Trophoblast cell (in vitro differentiated cells and primary cell): ENCODE measurements at regions not wholly inside any gene's neighbourhood (a gene's known extent, or its start where the extent isn't known, plus 50 kb on each side); places are given as distances from the start of the nearest gene placed in this dataset.

Source experiments
- DNase-seq, 2 donors: peaks; one replicate each; pipeline ENCODE4 v3.0.0-alpha.2; 2016
- H2AFZ ChIP-seq: 2 replicates; pipeline ENCODE4 v1.6.1; 2013; ENCODE audit warnings: low read length, moderate library complexity, mild to moderate bottlenecking; ENCODE audit not compliant: insufficient read depth, poor library complexity
- H2AK5ac ChIP-seq: 2 replicates; pipeline ENCODE4 v1.6.1; 2013; ENCODE audit warnings: mild to moderate bottlenecking, low read length
- H2BK120ac ChIP-seq: 2 replicates; pipeline ENCODE4 v1.6.1; 2013; ENCODE audit warnings: low read length, mild to moderate bottlenecking, moderate library complexity; ENCODE audit not compliant: insufficient read depth, poor library complexity
- H2BK12ac ChIP-seq: 2 replicates; pipeline ENCODE4 v1.6.1; 2013; ENCODE audit warnings: mild to moderate bottlenecking, low read length, moderate library complexity
- H2BK5ac ChIP-seq: 2 replicates; pipeline ENCODE4 v1.6.1; 2013; ENCODE audit warnings: low read length, low read depth, moderate library complexity, mild to moderate bottlenecking; ENCODE audit not compliant: poor library complexity
- H3K14ac ChIP-seq: 2 replicates; pipeline ENCODE4 v1.6.1; 2013; ENCODE audit warnings: mild to moderate bottlenecking, low read length
- H3K18ac ChIP-seq: 2 replicates; pipeline ENCODE4 v1.6.1; 2013; ENCODE audit warnings: mild to moderate bottlenecking, low read length
- H3K23ac ChIP-seq: 2 replicates; pipeline ENCODE4 v1.6.1; 2013; ENCODE audit warnings: low read length
- H3K27ac ChIP-seq: 2 replicates; pipeline ENCODE4 v1.5.1; 2013; ENCODE audit warnings: low read depth, mild to moderate bottlenecking, inconsistent platforms, low read length, moderate library complexity
- H3K27me3 ChIP-seq: 2 replicates; pipeline ENCODE4 v1.6.1; 2013; ENCODE audit warnings: inconsistent platforms, mild to moderate bottlenecking, low read length, moderate library complexity; ENCODE audit not compliant: insufficient read depth
- H3K36me3 ChIP-seq, 2 experiments: 1 replicate in 1 of 2; 2 replicates in 1 of 2; pipeline ENCODE4 v1.6.1; 2013; ENCODE audit warnings: low read length in 2 of 2, mild to moderate bottlenecking in 2 of 2, moderate library complexity in 1 of 2; ENCODE audit not compliant: insufficient read depth in 2 of 2, control insufficient read depth in 1 of 2
- H3K4ac ChIP-seq: 2 replicates; pipeline ENCODE4 v1.6.1; 2013; ENCODE audit warnings: low read depth, mild to moderate bottlenecking, low read length, moderate library complexity
- H3K4me1 ChIP-seq, 2 experiments: 1 replicate in 1 of 2; 2 replicates in 1 of 2; pipeline ENCODE4 v1.6.1; 2013; ENCODE audit warnings: low read length in 2 of 2, mild to moderate bottlenecking in 2 of 2, moderate library complexity in 1 of 2; ENCODE audit not compliant: insufficient read depth in 2 of 2, control insufficient read depth in 1 of 2
- H3K4me2 ChIP-seq: 2 replicates; pipeline ENCODE4 v1.6.1; 2013; ENCODE audit warnings: inconsistent platforms, mild to moderate bottlenecking, low read length, moderate library complexity
- H3K4me3 ChIP-seq: 2 replicates; pipeline ENCODE4 v1.5.1; 2013; ENCODE audit warnings: mild to moderate bottlenecking, low read depth, low read length, inconsistent platforms
- H3K79me1 ChIP-seq: one replicate; pipeline ENCODE4 v1.6.1; 2013; ENCODE audit warnings: low read length
- H3K79me2 ChIP-seq: 2 replicates; pipeline ENCODE4 v1.6.1; 2013; ENCODE audit warnings: low read length, mild to moderate bottlenecking; ENCODE audit not compliant: control insufficient read depth, insufficient read depth, poor library complexity
- H3K9ac ChIP-seq: 2 replicates; pipeline ENCODE4 v1.6.1; 2013; ENCODE audit warnings: mild to moderate bottlenecking, low read length
- H3K9me3 ChIP-seq: 2 replicates; pipeline ENCODE4 v1.6.1; 2013; ENCODE audit warnings: low read depth, mild to moderate bottlenecking, control low read depth, inconsistent platforms, low read length; ENCODE audit not compliant: insufficient read depth
- H4K12ac ChIP-seq: 2 replicates; pipeline ENCODE4 v1.6.1; 2013; ENCODE audit warnings: low read depth, mild to moderate bottlenecking, low read length, moderate library complexity
- H4K8ac ChIP-seq: 2 replicates; pipeline ENCODE4 v1.6.1; 2013; ENCODE audit warnings: low read depth, mild to moderate bottlenecking, low read length, moderate library complexity
- H4K91ac ChIP-seq: one replicate; pipeline ENCODE4 v1.6.1; 2013; ENCODE audit warnings: low read depth, mild to moderate bottlenecking, low read length, moderate library complexity
- WGBS: extraction: QIAGEN DNeasy Blood & Tissue Kit; methylation state at CpG from one replicate; pipeline ENCODE4 v1.1.7; 2013; ENCODE audit warnings: missing lambda C conversion rate; ENCODE audit not compliant: insufficient read length, insufficient coverage; ENCODE audit errors: extremely low coverage; 5-methylcytosine and 5-hydroxymethylcytosine counted together

DNA sequence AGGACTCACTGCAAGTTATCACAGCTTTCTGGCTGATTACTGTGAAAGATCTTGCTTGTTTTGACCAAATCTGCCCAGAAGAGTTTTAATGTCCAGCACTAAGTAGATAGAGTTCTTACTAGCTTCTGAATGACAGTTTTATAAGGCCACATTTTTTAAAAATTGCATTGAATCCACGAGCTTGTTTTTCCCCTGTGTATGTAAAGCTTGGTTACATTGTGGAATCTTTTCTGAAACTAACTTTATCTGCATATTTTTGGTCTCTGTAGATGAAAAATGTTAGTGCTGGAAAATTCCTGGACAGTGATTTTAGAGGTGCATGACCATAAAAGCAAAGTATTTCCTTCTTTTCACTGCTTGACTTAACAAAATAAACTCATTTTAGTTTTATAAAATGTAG is 650.3 kb upstream of the FAM241A start:
- no peak overlapping the region for H3K4me3 ChIP-seq
- H4K8ac ChIP-seq, result no peak overlapping the region
- no peak overlapping the region for H3K9ac ChIP-seq
- no peaks in the 10 kb centered on the region for H3K36me3 ChIP-seq
- no peak overlapping the region for H2BK5ac ChIP-seq
- H2BK12ac ChIP-seq, result no peak overlapping the region
- no peak overlapping the region for H3K18ac ChIP-seq
- H2AFZ ChIP-seq, result no peak overlapping the region
- no peak overlapping the region for H3K27ac ChIP-seq
- no peak overlapping the region for H2BK120ac ChIP-seq
- H3K79me1 ChIP-seq, result no peaks in the 10 kb centered on the region
- H3K4me2 ChIP-seq, result no peak overlapping the region
- H4K12ac ChIP-seq, result no peak overlapping the region
- H3K79me2 ChIP-seq, result no peaks in the 10 kb centered on the region
- H3K23ac ChIP-seq, result no peak overlapping the region
- no peaks in the 10 kb centered on the region for H3K4me1 ChIP-seq
- no peak for DNase-seq
- no peaks in the 10 kb centered on the region for H3K27me3 ChIP-seq
- no CpG with 5 or more reads among the region's 1 CpG for WGBS
- H2AK5ac ChIP-seq, result no peak overlapping the region
- no peaks in the 10 kb centered on the region for H3K9me3 ChIP-seq
- no peak overlapping the region for H3K4ac ChIP-seq
- no peak overlapping the region for H3K14ac ChIP-seq
- no peak overlapping the region for H4K91ac ChIP-seq

DNA sequence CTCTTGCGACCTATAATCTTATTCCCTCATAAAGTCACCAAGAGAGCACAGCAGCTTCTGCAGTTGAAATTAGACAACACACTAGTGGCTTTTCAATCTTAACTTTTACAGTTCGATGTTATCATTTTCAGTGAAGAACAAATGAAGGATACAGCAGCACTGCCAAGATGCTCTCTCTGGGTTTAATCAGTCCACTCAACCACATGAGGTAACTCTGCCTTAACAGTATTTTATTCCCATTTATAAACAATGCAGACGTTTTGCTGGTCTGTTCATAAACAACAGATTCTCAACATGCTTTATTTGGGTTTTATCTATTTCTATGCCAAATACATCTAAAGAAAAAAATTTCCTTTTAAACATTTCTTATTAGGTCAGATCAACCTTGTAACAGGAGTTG is 646.0 kb upstream of the FAM241A start:
- H2BK5ac ChIP-seq, result no peak overlapping the region
- no peak overlapping the region for H2BK120ac ChIP-seq
- no peak overlapping the region for H4K8ac ChIP-seq
- H3K23ac ChIP-seq, result no peak overlapping the region
- H3K14ac ChIP-seq, result no peak overlapping the region
- no peaks in the 10 kb centered on the region for H3K27me3 ChIP-seq
- H3K4me3 ChIP-seq, result no peak overlapping the region
- H3K9me3 ChIP-seq, result no peaks in the 10 kb centered on the region
- H3K4me1 ChIP-seq, result no peaks in the 10 kb centered on the region
- H3K79me1 ChIP-seq, result no peaks in the 10 kb centered on the region
- H3K79me2 ChIP-seq, result no peaks in the 10 kb centered on the region
- no peak for DNase-seq
- no peak overlapping the region for H3K9ac ChIP-seq
- no peak overlapping the region for H3K27ac ChIP-seq
- H3K4ac ChIP-seq, result no peak overlapping the region
- WGBS, result no CpG with 5 or more reads among the region's 3 CpGs
- H4K12ac ChIP-seq, result no peak overlapping the region
- no peak overlapping the region for H3K18ac ChIP-seq
- no peak overlapping the region for H2AK5ac ChIP-seq
- no peak overlapping the region for H2BK12ac ChIP-seq
- no peak overlapping the region for H3K4me2 ChIP-seq
- no peaks in the 10 kb centered on the region for H3K36me3 ChIP-seq
- no peak overlapping the region for H2AFZ ChIP-seq
- no peak overlapping the region for H4K91ac ChIP-seq

DNA sequence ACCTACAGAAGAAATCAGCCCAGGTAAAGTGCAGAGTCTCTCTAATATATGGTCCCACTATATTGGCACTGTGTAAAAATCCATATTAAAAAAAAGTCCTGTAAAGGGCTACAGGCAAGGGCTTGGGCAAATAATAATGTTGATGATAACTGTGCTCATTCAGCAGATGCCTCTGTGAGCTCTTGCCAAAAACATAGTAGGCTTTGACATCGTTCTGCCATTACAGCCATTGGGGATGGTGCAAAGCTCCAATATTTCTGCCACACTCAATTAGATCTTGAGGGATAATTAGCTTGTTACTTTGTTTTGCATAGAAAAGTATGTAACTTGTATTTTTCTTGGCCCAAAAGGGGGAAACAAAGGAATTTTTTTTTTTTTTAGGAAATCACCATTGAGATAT is 645.5 kb upstream of the FAM241A start:
- H3K27ac ChIP-seq, result no peak overlapping the region
- no peak overlapping the region for H4K8ac ChIP-seq
- DNase-seq, result no peak
- H3K4me1 ChIP-seq, result no peaks in the 10 kb centered on the region
- H2BK12ac ChIP-seq, result no peak overlapping the region
- no CpG with 5 or more reads among the region's 1 CpG for WGBS
- no peak overlapping the region for H2AK5ac ChIP-seq
- no peak overlapping the region for H2AFZ ChIP-seq
- no peak overlapping the region for H4K12ac ChIP-seq
- H2BK5ac ChIP-seq, result no peak overlapping the region
- no peak overlapping the region for H3K4ac ChIP-seq
- no peak overlapping the region for H3K4me3 ChIP-seq
- no peak overlapping the region for H3K18ac ChIP-seq
- no peak overlapping the region for H2BK120ac ChIP-seq
- H3K79me2 ChIP-seq, result no peaks in the 10 kb centered on the region
- H3K9me3 ChIP-seq, result no peaks in the 10 kb centered on the region
- no peaks in the 10 kb centered on the region for H3K79me1 ChIP-seq
- H3K36me3 ChIP-seq, result no peaks in the 10 kb centered on the region
- H3K27me3 ChIP-seq, result no peaks in the 10 kb centered on the region
- no peak overlapping the region for H3K14ac ChIP-seq
- no peak overlapping the region for H3K4me2 ChIP-seq
- no peak overlapping the region for H3K9ac ChIP-seq
- H4K91ac ChIP-seq, result no peak overlapping the region
- no peak overlapping the region for H3K23ac ChIP-seq

DNA sequence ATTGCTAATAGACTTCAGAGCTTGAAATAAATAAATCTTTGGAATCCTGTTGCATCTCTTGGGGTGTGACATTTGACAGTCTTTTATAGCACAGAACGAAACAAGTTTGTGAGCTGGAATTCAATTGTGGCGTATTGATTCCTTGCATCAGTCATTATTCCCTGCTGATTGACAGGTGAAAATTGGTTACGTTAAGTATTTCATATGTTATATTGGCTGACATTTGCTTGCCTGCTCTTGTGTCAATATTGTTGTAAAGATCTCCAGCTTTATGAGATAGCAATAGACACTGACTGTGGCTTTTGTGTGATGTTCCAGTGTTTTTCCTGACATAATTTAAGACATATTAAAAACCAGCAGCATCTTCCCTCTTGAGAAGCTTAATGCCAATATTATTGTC is 644.4 kb upstream of the FAM241A start:
- no peaks in the 10 kb centered on the region for H3K79me1 ChIP-seq
- no peak overlapping the region for H3K9ac ChIP-seq
- no peak overlapping the region for H3K27ac ChIP-seq
- no peaks in the 10 kb centered on the region for H3K79me2 ChIP-seq
- no peak overlapping the region for H2BK120ac ChIP-seq
- no peak overlapping the region for H4K8ac ChIP-seq
- no peak overlapping the region for H3K4me3 ChIP-seq
- H3K4ac ChIP-seq, result no peak overlapping the region
- H3K18ac ChIP-seq, result no peak overlapping the region
- H2AK5ac ChIP-seq, result no peak overlapping the region
- no peak overlapping the region for H2BK5ac ChIP-seq
- no peak overlapping the region for H2BK12ac ChIP-seq
- H3K9me3 ChIP-seq, result no peaks in the 10 kb centered on the region
- H2AFZ ChIP-seq, result no peak overlapping the region
- WGBS, result no CpG with 5 or more reads among the region's 3 CpGs
- H3K4me2 ChIP-seq, result no peak overlapping the region
- no peaks in the 10 kb centered on the region for H3K36me3 ChIP-seq
- no peaks in the 10 kb centered on the region for H3K4me1 ChIP-seq
- no peak overlapping the region for H3K14ac ChIP-seq
- no peak overlapping the region for H4K91ac ChIP-seq
- H3K23ac ChIP-seq, result no peak overlapping the region
- no peak for DNase-seq
- no peaks in the 10 kb centered on the region for H3K27me3 ChIP-seq
- H4K12ac ChIP-seq, result no peak overlapping the region
